IPS-18a (cell line): ENCODE measurements at regions not wholly inside any gene's neighbourhood (a gene's known extent, or its start where the extent isn't known, plus 50 kb on each side); places are given as distances from the start of the nearest gene placed in this dataset.

Experiments used
- H3K27ac ChIP-seq: one replicate; pipeline ENCODE4 v1.5.1; 2013; ENCODE audit warnings: low read length
- H3K27me3 ChIP-seq: one replicate; pipeline ENCODE4 v1.6.1; 2013; ENCODE audit warnings: mild to moderate bottlenecking, low read length; ENCODE audit not compliant: control insufficient read depth, insufficient read depth
- H3K36me3 ChIP-seq: one replicate; pipeline ENCODE4 v1.6.1; 2013; ENCODE audit warnings: low read depth, low read length; ENCODE audit not compliant: control insufficient read depth
- H3K4me1 ChIP-seq: one replicate; pipeline ENCODE4 v1.6.1; 2013; ENCODE audit warnings: low read depth, low read length; ENCODE audit not compliant: control insufficient read depth
- H3K4me3 ChIP-seq: one replicate; pipeline ENCODE4 v1.5.1; 2013; ENCODE audit warnings: low read length
- H3K9ac ChIP-seq: one replicate; pipeline ENCODE4 v1.6.1; 2013; ENCODE audit warnings: mild to moderate bottlenecking, low read length, moderate library complexity
- H3K9me3 ChIP-seq: one replicate; pipeline ENCODE4 v1.6.1; 2013; ENCODE audit warnings: low read depth, low read length; ENCODE audit not compliant: control insufficient read depth

- H3K27me3 ChIP-seq = no peaks in the 10 kb centered on the region
- H3K4me3 ChIP-seq = no peak overlapping the region
- H3K4me1 ChIP-seq = peaks cover 17% of the 10 kb centered on the region
- no peak overlapping the region for H3K27ac ChIP-seq
- H3K9me3 ChIP-seq = no peaks in the 10 kb centered on the region
- no peaks in the 10 kb centered on the region for H3K36me3 ChIP-seq
- no peak overlapping the region for H3K9ac ChIP-seq
Measured at GRCh38 chr22:27473533-27473932, 328.0 kb downstream of the MN1 start.

DNA sequence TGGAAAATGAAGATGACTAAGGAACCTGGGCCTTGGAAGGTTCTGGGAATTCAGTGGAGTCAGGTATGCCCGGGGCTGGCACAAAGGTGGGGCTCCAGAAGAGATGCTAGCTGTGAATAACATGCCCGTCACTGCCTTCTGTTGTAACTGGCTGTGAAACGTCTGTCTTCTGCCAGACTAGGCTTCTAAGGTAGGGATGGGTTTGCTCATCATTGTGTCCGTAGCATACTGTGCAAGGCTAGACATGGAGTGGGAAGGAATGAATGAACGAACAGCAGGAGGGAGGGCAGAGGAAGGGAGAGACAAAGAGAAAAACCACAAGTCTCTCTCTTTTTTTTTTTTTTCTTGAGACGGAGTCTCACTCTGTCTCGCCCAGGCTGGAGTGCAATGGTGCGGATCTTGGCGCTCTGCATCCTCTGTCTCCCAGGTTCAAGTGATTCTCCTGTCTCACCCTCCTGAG is 327.4 kb downstream of the MN1 start:
- no peak overlapping the region for H3K27ac ChIP-seq
- no peak overlapping the region for H3K4me3 ChIP-seq
- peaks cover 17% of the 10 kb centered on the region for H3K4me1 ChIP-seq
- H3K27me3 ChIP-seq = no peaks in the 10 kb centered on the region
- no peaks in the 10 kb centered on the region for H3K36me3 ChIP-seq
- no peak overlapping the region for H3K9ac ChIP-seq
- H3K9me3 ChIP-seq = no peaks in the 10 kb centered on the region

GRCh38 chr22:27474711-27475547 is 326.6 kb downstream of the MN1 start:
- no peaks in the 10 kb centered on the region for H3K36me3 ChIP-seq
- no peak overlapping the region for H3K9ac ChIP-seq
- peaks cover 20% of the 10 kb centered on the region for H3K4me1 ChIP-seq
- H3K4me3 ChIP-seq = no peak overlapping the region
- H3K9me3 ChIP-seq = no peaks in the 10 kb centered on the region
- H3K27me3 ChIP-seq = no peaks in the 10 kb centered on the region
- H3K27ac ChIP-seq = no peak overlapping the region

- H3K27ac ChIP-seq = no peak overlapping the region
- no peak overlapping the region for H3K4me3 ChIP-seq
- no peaks in the 10 kb centered on the region for H3K36me3 ChIP-seq
- H3K9ac ChIP-seq = no peak overlapping the region
- H3K27me3 ChIP-seq = no peaks in the 10 kb centered on the region
- no peaks in the 10 kb centered on the region for H3K9me3 ChIP-seq
- H3K4me1 ChIP-seq = peaks cover 25% of the 10 kb centered on the region
Measured at GRCh38 chr22:27475548-27475897, 326.0 kb downstream of the MN1 start.

DNA sequence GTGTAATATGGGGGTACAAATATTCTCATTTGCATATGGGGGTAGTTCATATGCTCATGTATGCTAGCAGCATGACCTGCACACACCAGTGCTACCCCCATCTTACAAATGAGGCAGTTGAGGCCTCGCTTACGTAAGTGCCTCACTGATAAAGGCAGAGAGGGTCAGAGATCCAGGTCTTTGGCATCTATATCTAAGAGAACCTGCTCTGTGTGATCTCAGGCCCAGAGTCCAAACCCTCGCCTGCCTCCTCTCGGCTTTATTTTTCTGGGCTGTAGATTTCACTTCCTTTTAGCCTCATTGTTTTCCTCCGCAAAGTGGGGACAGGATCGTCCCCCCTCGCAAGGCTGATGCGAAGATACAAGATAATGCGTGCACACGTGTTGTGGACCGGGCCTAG is 325.2 kb downstream of the MN1 start:
- H3K27ac ChIP-seq = no peak overlapping the region

GRCh38 chr22:27476729-27477128 is 324.8 kb downstream of the MN1 start:
- Histone ChIP-seq H3K36me3 (no peaks in the 10 kb centered on the region), H3K27me3 (no peaks in the 10 kb centered on the region), H3K4me3 (no peak overlapping the region), H3K4me1 (peaks cover 35% of the 10 kb centered on the region), H3K27ac (no peak overlapping the region), H3K9me3 (no peaks in the 10 kb centered on the region), H3K9ac (no peak overlapping the region)

More for the DNA sequence above, 325.2 kb downstream of the MN1 start:
- H3K36me3 ChIP-seq = no peaks in the 10 kb centered on the region
- H3K4me1 ChIP-seq = peaks cover 33% of the 10 kb centered on the region
- no peak overlapping the region for H3K9ac ChIP-seq
- no peak overlapping the region for H3K4me3 ChIP-seq
- H3K9me3 ChIP-seq = no peaks in the 10 kb centered on the region
- H3K27me3 ChIP-seq = no peaks in the 10 kb centered on the region

- Histone ChIP-seq H3K27ac (no peak overlapping the region), H3K4me3 (no peak overlapping the region), H3K9ac (no peak overlapping the region), H3K9me3 (no peaks in the 10 kb centered on the region), H3K4me1 (peaks cover 35% of the 10 kb centered on the region), H3K27me3 (no peaks in the 10 kb centered on the region), H3K36me3 (no peaks in the 10 kb centered on the region)
Measured at GRCh38 chr22:27477171-27477570, 324.4 kb downstream of the MN1 start.

GRCh38 chr22:27480487-27480886 is 321.1 kb downstream of the MN1 start:
- Histone ChIP-seq H3K9me3 (no peaks in the 10 kb centered on the region), H3K4me1 (peaks cover 20% of the 10 kb centered on the region), H3K4me3 (no peak overlapping the region), H3K27me3 (no peaks in the 10 kb centered on the region), H3K9ac (no peak overlapping the region), H3K27ac (no peak overlapping the region), H3K36me3 (no peaks in the 10 kb centered on the region)

DNA sequence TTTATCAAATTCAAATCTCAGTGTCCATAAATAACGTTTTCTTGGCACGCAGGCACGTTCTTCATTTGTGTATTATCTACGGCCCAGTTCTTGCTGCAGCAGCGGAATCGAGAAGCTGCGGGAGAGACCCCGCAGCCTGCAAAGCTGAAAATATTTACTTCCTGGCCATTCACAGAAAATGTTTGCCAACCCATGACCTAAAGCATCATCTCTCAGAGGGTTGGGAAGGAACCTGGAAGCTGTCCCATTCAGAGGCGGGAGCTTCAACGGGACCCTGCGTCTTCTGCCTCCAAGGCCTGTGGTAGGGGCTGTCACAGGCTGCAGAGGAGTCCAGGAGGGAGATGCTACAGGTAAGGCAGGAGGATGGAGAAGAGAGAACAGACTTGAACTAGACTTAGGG is 319.2 kb downstream of the MN1 start:
- Histone ChIP-seq H3K4me1 (peaks cover 18% of the 10 kb centered on the region), H3K4me3 (no peak overlapping the region), H3K27ac (no peak overlapping the region)

GRCh38 chr22:27483095-27483785 is 318.3 kb downstream of the MN1 start:
- H3K9ac ChIP-seq = no peak overlapping the region
- H3K27ac ChIP-seq = no peak overlapping the region
- H3K36me3 ChIP-seq = no peaks in the 10 kb centered on the region
- no peaks in the 10 kb centered on the region for H3K27me3 ChIP-seq
- H3K4me3 ChIP-seq = no peak overlapping the region
- H3K4me1 ChIP-seq = peaks cover 18% of the 10 kb centered on the region
- no peaks in the 10 kb centered on the region for H3K9me3 ChIP-seq

More for the DNA sequence above, 319.2 kb downstream of the MN1 start:
- Histone ChIP-seq H3K9ac (no peak overlapping the region), H3K36me3 (no peaks in the 10 kb centered on the region), H3K27me3 (no peaks in the 10 kb centered on the region), H3K9me3 (no peaks in the 10 kb centered on the region)

- H3K27me3 ChIP-seq = no peaks in the 10 kb centered on the region
- H3K9me3 ChIP-seq = no peaks in the 10 kb centered on the region
- H3K27ac ChIP-seq = no peak overlapping the region
- no peak overlapping the region for H3K9ac ChIP-seq
- no peaks in the 10 kb centered on the region for H3K36me3 ChIP-seq
- H3K4me1 ChIP-seq = peaks cover 7% of the 10 kb centered on the region
- no peak overlapping the region for H3K4me3 ChIP-seq
Measured at GRCh38 chr22:27485842-27486241, 315.7 kb downstream of the MN1 start.
